NCI-H1436 treated with DMSO at 0.1 percent for 48 hours (cell line): ENCODE measurements at regions not wholly inside any gene's neighbourhood (a gene's known extent, or its start where the extent isn't known, plus 50 kb on each side); places are given as distances from the start of the nearest gene placed in this dataset.
"Not testable (repeated sequence)": the region's sequence is repeated elsewhere in the genome, so short reads cannot be mapped to it uniquely, and the experiment has no call there.

Experiments used
- DNase-seq: peaks from one replicate; lab custom pipeline; 2025; lab: John Stamatoyannopoulos, UW

- DNase-seq = no peak
These were observed 130.8 kb upstream of the RAP1B start for GRCh38 chr12:68479896-68480291.

- DNase-seq = no peak
These were observed 130.2 kb upstream of the RAP1B start for GRCh38 chr12:68480526-68480925.

- DNase-seq = no peak
These were observed 129.3 kb upstream of the RAP1B start for GRCh38 chr12:68481181-68481941.

GRCh38 chr12:68482014-68482413 lies 128.7 kb upstream of the RAP1B start:
- DNase-seq = no peak

GRCh38 chr12:68482660-68483059 lies 128.0 kb upstream of the RAP1B start:
- DNase-seq = no peak

GRCh38 chr12:68483592-68484383 lies 126.9 kb upstream of the RAP1B start:
- DNase-seq = no peak

- not testable (repeated sequence) for DNase-seq
These were observed 126.1 kb upstream of the RAP1B start for GRCh38 chr12:68484578-68484977.

- DNase-seq = not testable (repeated sequence)
These were observed 124.2 kb upstream of the RAP1B start for GRCh38 chr12:68486449-68486848.

GRCh38 chr12:68487721-68488309 lies 122.9 kb upstream of the RAP1B start:
- no peak for DNase-seq

- DNase-seq = no peak
These were observed 121.4 kb upstream of the RAP1B start for GRCh38 chr12:68489273-68489672.

GRCh38 chr12:68490476-68490875 lies 120.2 kb upstream of the RAP1B start:
- no peak for DNase-seq

- no peak for DNase-seq
These were observed 119.3 kb upstream of the RAP1B start for GRCh38 chr12:68491204-68491960.

- DNase-seq = no peak
These were observed 115.2 kb upstream of the RAP1B start for GRCh38 chr12:68495336-68496070.

GRCh38 chr12:68497107-68497506 lies 113.6 kb upstream of the RAP1B start:
- no peak for DNase-seq

- no peak for DNase-seq
These were observed 113.0 kb upstream of the RAP1B start for GRCh38 chr12:68497702-68498101.

- no peak for DNase-seq
These were observed 112.0 kb upstream of the RAP1B start for GRCh38 chr12:68498736-68499135.

- DNase-seq = no peak
These were observed 111.1 kb upstream of the RAP1B start for GRCh38 chr12:68499616-68500015.

GRCh38 chr12:68501226-68501625 lies 109.5 kb upstream of the RAP1B start:
- DNase-seq = no peak

GRCh38 chr12:68505970-68506369 lies 104.7 kb upstream of the RAP1B start:
- no peak for DNase-seq

GRCh38 chr12:68506619-68507018 lies 104.1 kb upstream of the RAP1B start:
- no peak for DNase-seq

GRCh38 chr12:68507657-68508056 lies 103.0 kb upstream of the RAP1B start:
- DNase-seq = no peak

- DNase-seq = no peak
These were observed 102.1 kb upstream of the RAP1B start for GRCh38 chr12:68508576-68508975.
